Muscle of back (tissue), 3 donors: ENCODE measurements at regions not wholly inside any gene's neighbourhood (a gene's known extent, or its start where the extent isn't known, plus 50 kb on each side); places are given as distances from the start of the nearest gene placed in this dataset.
"Not testable (repeated sequence)": the region's sequence is repeated elsewhere in the genome, so short reads cannot be mapped to it uniquely, and the experiment has no call there.

Experiments
- DNase-seq, 3 donors: peaks; one replicate each; pipeline versions ENCODE4 v3.0.0 to v3.0.0-alpha.2; 2013

- DNase-seq = no peak
These were observed 66.1 kb downstream of the GADD45G start for GRCh38 chr9:89670801-89671434.

- no peak for DNase-seq
These were observed 69.8 kb downstream of the GADD45G start for GRCh38 chr9:89674667-89675057.

- DNase-seq = peak; percentile 54 to 90 (median 65)
These were observed 70.4 kb downstream of the GADD45G start for GRCh38 chr9:89675058-89675742.

- DNase-seq = no peak
These were observed 71.5 kb downstream of the GADD45G start for GRCh38 chr9:89676281-89676680.

- peak; percentile 73 to 93 (median 75) for DNase-seq
These were observed 73.0 kb downstream of the GADD45G start for GRCh38 chr9:89677702-89678395.

GRCh38 chr9:89678396-89679015, 73.7 kb downstream of the GADD45G start:
- peak in 1 of 3 donors; percentile 53 for DNase-seq

- DNase-seq = peak in 1 of 3 donors; percentile 44
These were observed 74.2 kb downstream of the GADD45G start for GRCh38 chr9:89679016-89679415.

- no peak for DNase-seq
These were observed 74.8 kb downstream of the GADD45G start for GRCh38 chr9:89679581-89679980.

- DNase-seq = no peak
These were observed 76.0 kb downstream of the GADD45G start for GRCh38 chr9:89680547-89681467.

GRCh38 chr9:89681468-89681859, 76.7 kb downstream of the GADD45G start:
- DNase-seq = not testable (repeated sequence)

- DNase-seq = no peak
These were observed 78.8 kb downstream of the GADD45G start for GRCh38 chr9:89683626-89684025.

- no peak for DNase-seq
These were observed 79.4 kb downstream of the GADD45G start for GRCh38 chr9:89684218-89684617.

- DNase-seq = no peak
These were observed 80.3 kb downstream of the GADD45G start for GRCh38 chr9:89684912-89685636.

GRCh38 chr9:89685698-89686097, 80.9 kb downstream of the GADD45G start:
- no peak for DNase-seq

GRCh38 chr9:89686126-89686525, 81.3 kb downstream of the GADD45G start:
- no peak for DNase-seq

- no peak for DNase-seq
These were observed 81.8 kb downstream of the GADD45G start for GRCh38 chr9:89686621-89687020.

GRCh38 chr9:89687188-89687587, 82.4 kb downstream of the GADD45G start:
- DNase-seq = no peak

- no peak for DNase-seq
These were observed 83.0 kb downstream of the GADD45G start for GRCh38 chr9:89687848-89688247.

- DNase-seq = not testable (repeated sequence)
These were observed 84.5 kb downstream of the GADD45G start for GRCh38 chr9:89689321-89689720.

GRCh38 chr9:89690334-89690912, 85.6 kb downstream of the GADD45G start:
- DNase-seq = no peak
